ENCODE measurements at regions not wholly inside any gene's neighbourhood (a gene's known extent, or its start where the extent isn't known, plus 50 kb on each side); places are given as distances from the start of the nearest gene placed in this dataset.
A peak's percentile ranks its signal among the peaks of the same experiment; 100 is the strongest.

DNA sequence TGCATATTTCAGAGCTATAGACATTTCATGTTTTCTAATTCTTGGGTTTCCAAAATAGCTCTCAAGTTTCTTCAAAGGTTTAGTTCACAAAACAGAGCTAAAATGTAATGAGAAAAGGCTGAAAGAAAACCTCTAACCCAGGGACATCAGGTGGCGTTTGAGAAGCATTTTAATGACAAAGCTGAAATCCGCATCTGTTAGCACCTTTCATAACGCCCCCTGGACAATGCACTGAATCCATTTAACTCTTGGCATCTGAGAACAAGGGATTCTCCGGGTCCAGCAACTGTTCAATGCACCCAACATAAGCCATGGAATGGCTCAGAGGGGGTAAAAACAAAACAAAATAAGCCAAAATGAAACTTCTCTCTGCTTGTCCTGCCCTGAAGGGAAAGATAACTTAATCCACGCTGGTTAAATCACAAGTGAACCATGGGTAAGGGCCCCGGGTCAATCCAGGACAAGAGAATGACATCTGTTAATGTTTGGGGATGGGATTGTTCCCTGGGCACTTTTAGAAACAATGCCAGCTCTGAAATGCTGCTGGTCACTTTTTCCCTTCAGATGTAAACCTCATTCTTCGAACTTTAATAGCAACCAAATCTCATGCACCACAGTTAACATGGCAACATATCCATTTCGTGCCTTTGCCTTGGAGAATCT is 466.2 kb upstream of the ADAMTS9 start:
- Mint-ChIP-seq H3K27ac (peak overlapping the region in 1 of 3 experiments; percentile 45), H3K36me3 (ENCODE audit: low read depth) (no peaks in the 10 kb centered on the region), H3K27me3 (ENCODE audit: low read depth) (no peaks in the 10 kb centered on the region), H3K4me3 (no peak overlapping the region), H3K4me1 (no peaks in the 10 kb centered on the region), H3K9me3 (no peaks in the 10 kb centered on the region)
- TF ChIP-seq, protein P1, sequence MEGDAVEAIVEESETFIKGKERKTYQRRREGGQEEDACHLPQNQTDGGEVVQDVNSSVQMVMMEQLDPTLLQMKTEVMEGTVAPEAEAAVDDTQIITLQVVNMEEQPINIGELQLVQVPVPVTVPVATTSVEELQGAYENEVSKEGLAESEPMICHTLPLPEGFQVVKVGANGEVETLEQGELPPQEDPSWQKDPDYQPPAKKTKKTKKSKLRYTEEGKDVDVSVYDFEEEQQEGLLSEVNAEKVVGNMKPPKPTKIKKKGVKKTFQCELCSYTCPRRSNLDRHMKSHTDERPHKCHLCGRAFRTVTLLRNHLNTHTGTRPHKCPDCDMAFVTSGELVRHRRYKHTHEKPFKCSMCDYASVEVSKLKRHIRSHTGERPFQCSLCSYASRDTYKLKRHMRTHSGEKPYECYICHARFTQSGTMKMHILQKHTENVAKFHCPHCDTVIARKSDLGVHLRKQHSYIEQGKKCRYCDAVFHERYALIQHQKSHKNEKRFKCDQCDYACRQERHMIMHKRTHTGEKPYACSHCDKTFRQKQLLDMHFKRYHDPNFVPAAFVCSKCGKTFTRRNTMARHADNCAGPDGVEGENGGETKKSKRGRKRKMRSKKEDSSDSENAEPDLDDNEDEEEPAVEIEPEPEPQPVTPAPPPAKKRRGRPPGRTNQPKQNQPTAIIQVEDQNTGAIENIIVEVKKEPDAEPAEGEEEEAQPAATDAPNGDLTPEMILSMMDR (IDR thresholded peaks at IDR 0.05; ENCODE audit: unreplicated experiment in 3 of 3) = no peak

DNA sequence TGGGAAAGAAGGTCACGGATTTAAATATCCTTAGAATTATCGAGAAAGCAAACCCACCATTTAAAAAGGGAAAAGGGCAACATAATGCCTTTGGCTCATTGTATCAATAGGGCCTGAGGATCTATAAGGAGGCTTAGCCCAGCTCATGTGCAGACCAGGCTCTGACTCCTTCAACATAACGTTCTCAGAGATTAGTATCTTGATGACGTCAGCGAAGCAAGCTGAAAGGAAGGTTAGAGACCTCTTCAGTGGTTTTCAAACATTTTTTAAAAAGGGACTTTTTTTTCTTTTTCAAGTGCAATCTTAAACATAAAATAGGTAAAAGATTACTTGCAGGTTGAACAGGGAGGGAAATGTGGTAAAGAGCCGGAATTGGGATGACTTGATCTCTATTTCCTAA is 463.9 kb upstream of the ADAMTS9 start:
- Mint-ChIP-seq H3K36me3 (ENCODE audit: low read depth) (no peaks in the 10 kb centered on the region), H3K4me1 (no peaks in the 10 kb centered on the region), H3K27ac (no peak overlapping the region), H3K27me3 (ENCODE audit: low read depth) (no peaks in the 10 kb centered on the region), H3K4me3 (no peak overlapping the region), H3K9me3 (no peaks in the 10 kb centered on the region)
- TF ChIP-seq, protein P1 (IDR thresholded peaks at IDR 0.05; ENCODE audit: unreplicated experiment in 3 of 3) = no peak

DNA sequence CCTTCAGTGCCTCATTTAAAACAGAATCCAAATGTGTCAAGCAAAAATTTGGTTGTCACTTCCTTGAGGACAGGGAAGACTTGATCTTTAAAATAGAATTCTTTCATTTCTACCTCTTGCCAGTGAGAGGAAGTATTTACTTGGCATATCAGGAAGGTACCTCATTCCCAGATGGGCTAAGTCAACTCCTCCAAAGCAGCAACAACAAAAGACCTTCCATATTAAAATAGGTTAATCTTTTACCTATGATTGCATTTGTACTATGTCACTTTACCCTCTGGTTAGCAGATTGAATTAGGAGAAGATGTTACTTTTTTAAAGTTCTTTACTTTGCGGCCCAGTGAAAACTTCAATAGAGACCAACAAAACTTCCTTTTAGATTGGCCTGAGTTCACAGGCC is 462.1 kb upstream of the ADAMTS9 start:
- Mint-ChIP-seq H3K9me3 (no peaks in the 10 kb centered on the region), H3K4me1 (no peaks in the 10 kb centered on the region), H3K4me3 (no peak overlapping the region), H3K27me3 (ENCODE audit: low read depth) (no peaks in the 10 kb centered on the region), H3K27ac (peak overlapping the region; percentile 17 to 58 (median 33)), H3K36me3 (ENCODE audit: low read depth) (no peaks in the 10 kb centered on the region)
- TF ChIP-seq, protein P1 (IDR thresholded peaks at IDR 0.05; ENCODE audit: unreplicated experiment in 3 of 3) = no peak

DNA sequence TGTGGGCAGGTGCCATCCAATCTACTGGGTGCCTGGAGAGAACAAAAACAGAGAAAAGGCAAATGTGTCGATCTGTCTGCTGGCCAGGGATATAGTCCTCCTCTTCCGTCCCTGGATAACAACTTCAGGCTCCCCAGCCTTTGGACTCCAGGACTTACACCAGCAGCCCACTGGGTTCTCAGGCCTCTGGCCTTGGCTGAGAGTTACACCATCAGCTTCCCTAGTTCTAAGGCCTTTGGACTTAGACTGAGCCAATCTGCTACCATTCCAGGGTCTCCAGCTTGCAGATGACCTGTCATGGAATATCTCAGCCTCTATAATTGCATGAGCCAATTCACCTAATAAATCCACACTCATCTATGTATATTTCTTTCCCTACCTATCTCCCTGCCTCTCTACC is 460.9 kb upstream of the ADAMTS9 start:
- Mint-ChIP-seq H3K27me3 (ENCODE audit: low read depth) (no peaks in the 10 kb centered on the region), H3K4me3 (no peak overlapping the region), H3K4me1 (no peaks in the 10 kb centered on the region), H3K9me3 (no peaks in the 10 kb centered on the region), H3K27ac (no peak overlapping the region), H3K36me3 (ENCODE audit: low read depth) (no peaks in the 10 kb centered on the region)
- TF ChIP-seq, protein P1 (IDR thresholded peaks at IDR 0.05; ENCODE audit: unreplicated experiment in 3 of 3) = no peak

DNA sequence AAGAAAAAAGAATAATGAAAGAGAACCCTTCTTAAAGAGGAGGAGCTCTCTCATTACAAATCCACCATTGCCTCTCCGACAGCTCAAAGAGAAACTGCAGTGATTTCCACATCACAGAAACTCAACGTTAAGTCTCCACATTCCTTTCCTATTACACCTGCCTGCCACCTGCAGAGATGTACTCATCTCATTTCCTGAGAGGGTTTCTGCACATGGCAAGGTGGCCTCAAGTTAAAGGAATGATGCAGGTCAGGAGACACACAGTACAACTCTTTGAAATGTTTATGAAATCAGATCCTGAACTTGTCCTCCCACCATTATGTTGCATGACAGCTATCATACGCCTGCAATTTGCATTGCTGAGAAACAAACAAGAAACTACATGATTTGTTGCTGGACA is 458.4 kb upstream of the ADAMTS9 start:
- Mint-ChIP-seq H3K4me3 (no peak overlapping the region), H3K27ac (peak overlapping the region in 2 of 3 experiments; percentile 54 to 78), H3K9me3 (no peaks in the 10 kb centered on the region), H3K36me3 (ENCODE audit: low read depth) (no peaks in the 10 kb centered on the region), H3K27me3 (ENCODE audit: low read depth) (peaks cover 4% of the 10 kb centered on the region), H3K4me1 (peaks cover 5% of the 10 kb centered on the region)
- TF ChIP-seq, protein P1 (IDR thresholded peaks at IDR 0.05; ENCODE audit: unreplicated experiment in 3 of 3) = no peak

DNA sequence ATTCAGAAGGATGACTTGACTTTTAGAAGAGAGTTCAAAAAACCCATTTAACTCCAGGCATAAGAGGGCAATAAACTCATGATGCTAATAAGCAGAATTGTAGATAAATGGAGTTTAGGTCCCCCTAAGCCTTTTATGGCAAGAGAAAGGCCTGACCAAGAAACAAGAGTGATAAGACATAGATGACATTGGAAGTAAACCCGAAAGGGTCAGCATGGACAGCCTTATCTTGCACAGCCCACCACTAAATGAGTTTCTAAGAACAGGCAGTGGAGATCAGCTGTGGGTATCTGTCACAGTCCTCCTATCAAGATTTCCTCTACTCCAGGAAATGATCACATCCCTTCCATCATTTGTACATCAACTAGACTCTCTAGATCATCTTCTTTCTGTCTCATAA is 457.9 kb upstream of the ADAMTS9 start:
- Mint-ChIP-seq H3K4me3 (no peak overlapping the region), H3K27me3 (ENCODE audit: low read depth) (peaks cover 4% of the 10 kb centered on the region), H3K27ac (peak overlapping the region in 2 of 3 experiments; percentile 54 to 78), H3K9me3 (no peaks in the 10 kb centered on the region), H3K4me1 (peaks cover 5% of the 10 kb centered on the region), H3K36me3 (ENCODE audit: low read depth) (no peaks in the 10 kb centered on the region)
- TF ChIP-seq, protein P1 (IDR thresholded peaks at IDR 0.05; ENCODE audit: unreplicated experiment in 3 of 3) = no peak

All from nephron (organoid).